Sigmoid colon (tissue), 6 donors: ENCODE measurements at regions not wholly inside any gene's neighbourhood (a gene's known extent, or its start where the extent isn't known, plus 50 kb on each side); places are given as distances from the start of the nearest gene placed in this dataset.

ENCODE experiments used
- DNase-seq: peaks from one replicate; pipeline ENCODE4 v3.0.0-alpha.2; 2019
- H3K27ac ChIP-seq, 4 donors: fragments of 200-600 bp; sonication (generic); one replicate each; pipeline ENCODE4 v1.5.1; 2016 to 2019; ENCODE audit warnings: mild to moderate bottlenecking in 1 of 4
- H3K27me3 ChIP-seq, 3 donors: fragments of 200-600 bp; sonication (generic); one replicate each; pipeline ENCODE4 v1.5.1; 2019; ENCODE audit warnings: mild to moderate bottlenecking in 1 of 3
- H3K36me3 ChIP-seq, 4 donors: fragments of 200-600 bp; sonication (generic); one replicate each; pipeline ENCODE4 v1.5.1; 2016 to 2019
- H3K4me1 ChIP-seq, 4 donors: fragments of 200-600 bp; sonication (generic); one replicate each; pipeline ENCODE4 v1.5.1; 2017 to 2019
- H3K4me3 ChIP-seq, 4 donors: fragments of 200-600 bp; sonication (generic); one replicate each; pipeline ENCODE4 v1.5.1; 2017 to 2019; ENCODE audit warnings: mild to moderate bottlenecking in 2 of 4, moderate library complexity in 1 of 4
- H3K9me3 ChIP-seq, 4 donors: fragments of 200-600 bp in 3 of 4; sonication (generic) in 3 of 4; one replicate each; pipeline versions ENCODE4 v1.5.1 to v1.6.1; 2013 to 2019
- CTCF ChIP-seq, 4 experiments: fragments of 450-650 bp in 3 of 4; fragments of 200-600 bp in 1 of 4; IDR thresholded peaks; one replicate each; pipeline ENCODE4 v1.5.1; 2016 to 2019; ENCODE audit warnings: antibody characterized with exemption in 4 of 4, mild to moderate bottlenecking in 3 of 4, moderate library complexity in 2 of 4
- EP300 ChIP-seq, 4 donors: sonication (generic); formaldehyde crosslinking; IDR thresholded peaks; one replicate each; pipeline ENCODE4 v1.6.1; 2017; ENCODE audit warnings: antibody characterized with exemption in 4 of 4
- POLR2A ChIP-seq, 2 donors: fragments of 450-650 bp; IDR thresholded peaks; one replicate each; pipeline ENCODE4 v1.6.1; 2016; ENCODE audit warnings: antibody characterized with exemption in 2 of 2, mild to moderate bottlenecking in 2 of 2, moderate library complexity in 2 of 2
- POLR2AphosphoS5 ChIP-seq, 4 donors: sonication (generic); formaldehyde crosslinking; IDR thresholded peaks; one replicate each; pipeline ENCODE4 v1.6.1; 2017; ENCODE audit warnings: antibody characterized with exemption in 4 of 4
- WGBS, 2 donors: extraction: QIAGEN DNeasy Blood & Tissue Kit; methylation state at CpG; one replicate each; pipeline ENCODE4 v1.1.7; 2013; 5-methylcytosine and 5-hydroxymethylcytosine counted together
- intact Hi-C: fragments of 100-400 bp; cut with DNase I; formaldehyde crosslinking; loops from one replicate; pipeline ENCODE4 v1.15.1; 2023
- donor health status: healthy with polysubstance abuse.
- donor health status: healthy.

- DNase-seq, result no peak
- Histone ChIP-seq H3K27me3 (no peaks in the 10 kb centered on the region), H3K27ac (no peak overlapping the region), H3K4me1 (no peaks in the 10 kb centered on the region), H3K9me3 (no peaks in the 10 kb centered on the region), H3K36me3 (no peaks in the 10 kb centered on the region), H3K4me3 (no peak overlapping the region)
- TF ChIP-seq CTCF (IDR thresholded peaks at IDR 0.05), result no peak
- no peak for TF ChIP-seq POLR2AphosphoS5 (IDR thresholded peaks at IDR 0.05)
- no peak for TF ChIP-seq POLR2A (IDR thresholded peaks at IDR 0.05)
- no peak for TF ChIP-seq EP300 (IDR thresholded peaks at IDR 0.05)
- intact Hi-C loops, result no loop called here
- WGBS, 2 donors, result 92 to 95% methylated on average over 1 of the region's 1 CpG
These were observed 142.8 kb upstream of the MBL2 start for GRCh38 chr10:52915391-52915790.

DNA sequence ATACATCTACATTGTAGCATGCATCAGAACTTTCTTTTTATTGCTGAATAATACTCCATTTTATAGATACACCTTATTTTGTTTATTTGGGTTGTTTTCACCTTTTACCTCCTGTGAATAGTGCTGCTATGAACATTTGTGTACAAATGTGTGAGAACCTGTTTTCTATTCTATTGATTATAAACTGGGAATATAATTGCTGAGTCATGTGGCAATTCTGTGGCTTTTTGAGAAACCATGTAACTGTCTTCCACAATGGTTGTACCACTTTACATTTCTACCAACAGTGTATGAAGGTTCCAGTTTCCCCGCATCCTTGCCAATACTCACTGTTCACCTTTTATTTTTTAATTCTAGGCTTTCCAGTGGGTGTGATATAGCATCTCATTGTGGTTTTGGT lies 138.6 kb upstream of the MBL2 start:
- intact Hi-C loops, result no loop called here
- 95 to 96% methylated on average over 1 of the region's 1 CpG for WGBS, 2 donors

DNA sequence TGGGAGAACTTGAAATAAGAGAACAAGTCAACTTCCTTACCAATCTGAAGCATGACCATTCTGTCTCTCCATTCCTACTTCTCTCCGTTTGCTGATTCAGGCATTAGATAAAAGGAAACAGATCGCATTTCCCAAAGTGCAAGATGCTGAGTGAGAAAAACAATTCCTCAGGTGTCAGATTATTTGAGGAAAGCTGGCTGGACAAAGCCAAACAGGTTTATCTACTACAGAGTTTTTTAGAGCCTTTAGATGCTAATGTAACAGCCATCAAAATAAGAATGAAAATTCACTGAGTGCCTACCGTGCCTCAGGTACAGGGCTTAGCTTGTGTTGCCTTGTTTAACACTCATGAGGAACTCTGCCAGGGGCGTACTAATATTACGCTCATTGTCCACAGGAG lies 135.9 kb upstream of the MBL2 start:
- TF ChIP-seq POLR2AphosphoS5 (IDR thresholded peaks at IDR 0.05) (no peak), POLR2A (IDR thresholded peaks at IDR 0.05) (no peak), EP300 (IDR thresholded peaks at IDR 0.05) (no peak), CTCF (IDR thresholded peaks at IDR 0.05) (no peak)
- Histone ChIP-seq H3K27me3 (no peaks in the 10 kb centered on the region), H3K4me1 (no peaks in the 10 kb centered on the region), H3K9me3 (no peaks in the 10 kb centered on the region), H3K4me3 (no peak overlapping the region), H3K27ac (no peak overlapping the region), H3K36me3 (no peaks in the 10 kb centered on the region)
- intact Hi-C loops, result no loop called here
- no peak for DNase-seq
- WGBS, 2 donors, result 76 to 82% methylated on average over 5 of the region's 5 CpGs

More for the DNA sequence above, 138.6 kb upstream of the MBL2 start:
- Histone ChIP-seq H3K36me3 (no peaks in the 10 kb centered on the region), H3K27me3 (no peaks in the 10 kb centered on the region), H3K9me3 (no peaks in the 10 kb centered on the region), H3K27ac (no peak overlapping the region), H3K4me1 (no peaks in the 10 kb centered on the region), H3K4me3 (no peak overlapping the region)
- TF ChIP-seq EP300 (IDR thresholded peaks at IDR 0.05) (no peak), CTCF (IDR thresholded peaks at IDR 0.05) (no peak), POLR2A (IDR thresholded peaks at IDR 0.05) (no peak), POLR2AphosphoS5 (IDR thresholded peaks at IDR 0.05) (no peak)
- no peak for DNase-seq

GRCh38 chr10:52906046-52906445 lies 133.5 kb upstream of the MBL2 start:
- no peaks in the 10 kb centered on the region for H3K27me3 ChIP-seq
- no peaks in the 10 kb centered on the region for H3K4me1 ChIP-seq
- WGBS, 2 donors, result 73 to 78% methylated on average over 1 of the region's 1 CpG
- no peak overlapping the region for H3K27ac ChIP-seq
- TF ChIP-seq POLR2A (IDR thresholded peaks at IDR 0.05) (no peak), EP300 (IDR thresholded peaks at IDR 0.05) (no peak), CTCF (IDR thresholded peaks at IDR 0.05) (no peak), POLR2AphosphoS5 (IDR thresholded peaks at IDR 0.05) (no peak)
- intact Hi-C loops, result no loop called here
- no peaks in the 10 kb centered on the region for H3K9me3 ChIP-seq
- DNase-seq, result no peak
- no peaks in the 10 kb centered on the region for H3K36me3 ChIP-seq
- H3K4me3 ChIP-seq, result no peak overlapping the region

DNA sequence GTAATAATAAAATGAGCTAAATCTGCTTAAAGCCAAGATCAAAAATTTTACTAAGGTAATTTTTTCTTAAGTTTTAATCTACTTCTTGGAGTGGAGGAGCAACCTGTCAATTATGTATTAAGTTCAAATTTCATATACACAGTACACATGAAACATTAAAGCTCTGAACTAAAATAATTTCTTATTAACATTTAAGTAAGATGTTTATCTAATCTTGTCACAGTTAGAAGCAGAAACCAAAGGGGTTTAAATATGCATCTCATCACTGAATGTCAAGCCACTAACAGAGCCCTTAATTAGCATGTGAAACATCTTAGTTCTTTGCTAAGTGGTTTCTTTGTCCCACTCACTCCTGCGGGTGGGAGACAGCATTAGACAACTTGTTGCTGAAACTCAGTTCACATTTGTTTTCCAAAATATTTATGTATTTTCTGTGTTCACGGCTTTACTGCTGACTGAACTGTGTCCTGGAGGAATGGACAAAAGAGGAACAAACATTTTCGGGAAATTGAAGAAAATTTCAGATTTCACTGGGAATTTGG lies 130.9 kb upstream of the MBL2 start:
- no peak for DNase-seq
- H3K4me1 ChIP-seq, result no peaks in the 10 kb centered on the region
- TF ChIP-seq CTCF (IDR thresholded peaks at IDR 0.05) (no peak), POLR2AphosphoS5 (IDR thresholded peaks at IDR 0.05) (no peak)
- H3K4me3 ChIP-seq, result no peak overlapping the region
- no peak overlapping the region for H3K27ac ChIP-seq
- 50 to 79% methylated on average over 3 of the region's 3 CpGs for WGBS, 2 donors
- no peaks in the 10 kb centered on the region for H3K36me3 ChIP-seq
- H3K27me3 ChIP-seq, result no peaks in the 10 kb centered on the region
- H3K9me3 ChIP-seq, result no peaks in the 10 kb centered on the region
- intact Hi-C loops, result no loop called here
